Trophoblast cell (in vitro differentiated cells and primary cell): ENCODE measurements at regions not wholly inside any gene's neighbourhood (a gene's known extent, or its start where the extent isn't known, plus 50 kb on each side); places are given as distances from the start of the nearest gene placed in this dataset.

Experiments
- DNase-seq, 2 donors: peaks; one replicate each; pipeline ENCODE4 v3.0.0-alpha.2; 2016
- H2AFZ ChIP-seq: 2 replicates; pipeline ENCODE4 v1.6.1; 2013; ENCODE audit warnings: low read length, moderate library complexity, mild to moderate bottlenecking; ENCODE audit not compliant: insufficient read depth, poor library complexity
- H2AK5ac ChIP-seq: 2 replicates; pipeline ENCODE4 v1.6.1; 2013; ENCODE audit warnings: mild to moderate bottlenecking, low read length
- H2BK120ac ChIP-seq: 2 replicates; pipeline ENCODE4 v1.6.1; 2013; ENCODE audit warnings: low read length, mild to moderate bottlenecking, moderate library complexity; ENCODE audit not compliant: insufficient read depth, poor library complexity
- H2BK12ac ChIP-seq: 2 replicates; pipeline ENCODE4 v1.6.1; 2013; ENCODE audit warnings: mild to moderate bottlenecking, low read length, moderate library complexity
- H2BK5ac ChIP-seq: 2 replicates; pipeline ENCODE4 v1.6.1; 2013; ENCODE audit warnings: low read length, low read depth, moderate library complexity, mild to moderate bottlenecking; ENCODE audit not compliant: poor library complexity
- H3K14ac ChIP-seq: 2 replicates; pipeline ENCODE4 v1.6.1; 2013; ENCODE audit warnings: mild to moderate bottlenecking, low read length
- H3K18ac ChIP-seq: 2 replicates; pipeline ENCODE4 v1.6.1; 2013; ENCODE audit warnings: mild to moderate bottlenecking, low read length
- H3K23ac ChIP-seq: 2 replicates; pipeline ENCODE4 v1.6.1; 2013; ENCODE audit warnings: low read length
- H3K27ac ChIP-seq: 2 replicates; pipeline ENCODE4 v1.5.1; 2013; ENCODE audit warnings: low read depth, mild to moderate bottlenecking, inconsistent platforms, low read length, moderate library complexity
- H3K27me3 ChIP-seq: 2 replicates; pipeline ENCODE4 v1.6.1; 2013; ENCODE audit warnings: inconsistent platforms, mild to moderate bottlenecking, low read length, moderate library complexity; ENCODE audit not compliant: insufficient read depth
- H3K36me3 ChIP-seq, 2 experiments: 1 replicate in 1 of 2; 2 replicates in 1 of 2; pipeline ENCODE4 v1.6.1; 2013; ENCODE audit warnings: low read length in 2 of 2, mild to moderate bottlenecking in 2 of 2, moderate library complexity in 1 of 2; ENCODE audit not compliant: insufficient read depth in 2 of 2, control insufficient read depth in 1 of 2
- H3K4ac ChIP-seq: 2 replicates; pipeline ENCODE4 v1.6.1; 2013; ENCODE audit warnings: low read depth, mild to moderate bottlenecking, low read length, moderate library complexity
- H3K4me1 ChIP-seq, 2 experiments: 1 replicate in 1 of 2; 2 replicates in 1 of 2; pipeline ENCODE4 v1.6.1; 2013; ENCODE audit warnings: low read length in 2 of 2, mild to moderate bottlenecking in 2 of 2, moderate library complexity in 1 of 2; ENCODE audit not compliant: insufficient read depth in 2 of 2, control insufficient read depth in 1 of 2
- H3K4me2 ChIP-seq: 2 replicates; pipeline ENCODE4 v1.6.1; 2013; ENCODE audit warnings: inconsistent platforms, mild to moderate bottlenecking, low read length, moderate library complexity
- H3K4me3 ChIP-seq: 2 replicates; pipeline ENCODE4 v1.5.1; 2013; ENCODE audit warnings: mild to moderate bottlenecking, low read depth, low read length, inconsistent platforms
- H3K79me1 ChIP-seq: one replicate; pipeline ENCODE4 v1.6.1; 2013; ENCODE audit warnings: low read length
- H3K79me2 ChIP-seq: 2 replicates; pipeline ENCODE4 v1.6.1; 2013; ENCODE audit warnings: low read length, mild to moderate bottlenecking; ENCODE audit not compliant: control insufficient read depth, insufficient read depth, poor library complexity
- H3K9ac ChIP-seq: 2 replicates; pipeline ENCODE4 v1.6.1; 2013; ENCODE audit warnings: mild to moderate bottlenecking, low read length
- H3K9me3 ChIP-seq: 2 replicates; pipeline ENCODE4 v1.6.1; 2013; ENCODE audit warnings: low read depth, mild to moderate bottlenecking, control low read depth, inconsistent platforms, low read length; ENCODE audit not compliant: insufficient read depth
- H4K12ac ChIP-seq: 2 replicates; pipeline ENCODE4 v1.6.1; 2013; ENCODE audit warnings: low read depth, mild to moderate bottlenecking, low read length, moderate library complexity
- H4K8ac ChIP-seq: 2 replicates; pipeline ENCODE4 v1.6.1; 2013; ENCODE audit warnings: low read depth, mild to moderate bottlenecking, low read length, moderate library complexity
- H4K91ac ChIP-seq: one replicate; pipeline ENCODE4 v1.6.1; 2013; ENCODE audit warnings: low read depth, mild to moderate bottlenecking, low read length, moderate library complexity
- WGBS: extraction: QIAGEN DNeasy Blood & Tissue Kit; methylation state at CpG from one replicate; pipeline ENCODE4 v1.1.7; 2013; ENCODE audit warnings: missing lambda C conversion rate; ENCODE audit not compliant: insufficient read length, insufficient coverage; ENCODE audit errors: extremely low coverage; 5-methylcytosine and 5-hydroxymethylcytosine counted together

DNA sequence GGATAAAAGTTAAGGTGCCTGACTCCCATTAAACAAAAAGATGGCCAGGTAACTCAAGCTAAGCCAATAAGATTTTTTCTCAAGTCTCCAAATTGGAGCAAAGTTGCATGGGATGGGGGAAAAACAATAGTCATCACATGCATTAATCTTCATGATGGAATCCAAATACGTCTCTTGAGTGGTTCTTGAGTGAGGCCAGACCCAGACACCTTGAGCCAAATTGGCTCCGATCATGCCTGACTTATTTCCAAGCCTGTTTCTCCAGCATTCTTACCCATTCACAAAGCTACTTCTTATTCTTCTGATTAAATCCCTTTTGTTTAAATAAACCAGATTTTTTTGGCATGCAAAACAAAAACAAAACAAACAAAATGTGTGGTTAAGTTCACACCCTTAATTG lies 420.3 kb upstream of the NRSN1 start:
- Histone ChIP-seq H4K91ac (no peak overlapping the region), H3K4me2 (no peak overlapping the region), H3K4ac (no peak overlapping the region), H2AFZ (no peak overlapping the region), H4K12ac (no peak overlapping the region), H3K79me1 (no peaks in the 10 kb centered on the region), H3K23ac (no peak overlapping the region), H2BK5ac (no peak overlapping the region), H3K36me3 (no peaks in the 10 kb centered on the region), H2BK120ac (no peak overlapping the region), H3K4me3 (no peak overlapping the region), H3K27me3 (no peaks in the 10 kb centered on the region), H3K27ac (no peak overlapping the region), H4K8ac (no peak overlapping the region), H3K4me1 (no peaks in the 10 kb centered on the region), H3K18ac (no peak overlapping the region), H3K9ac (no peak overlapping the region), H3K14ac (no peak overlapping the region), H3K79me2 (no peaks in the 10 kb centered on the region), H2BK12ac (no peak overlapping the region), H2AK5ac (no peak overlapping the region), H3K9me3 (no peaks in the 10 kb centered on the region)
- no CpG with 5 or more reads among the region's 2 CpGs for WGBS
- no peak for DNase-seq

- Histone ChIP-seq H3K4ac (no peak overlapping the region), H3K27me3 (no peaks in the 10 kb centered on the region), H3K9me3 (no peaks in the 10 kb centered on the region), H3K23ac (no peak overlapping the region), H3K79me1 (no peaks in the 10 kb centered on the region), H4K12ac (no peak overlapping the region), H2AFZ (no peak overlapping the region), H3K14ac (no peak overlapping the region), H3K4me1 (no peaks in the 10 kb centered on the region), H3K27ac (no peak overlapping the region), H2BK12ac (no peak overlapping the region), H4K91ac (no peak overlapping the region), H2BK5ac (no peak overlapping the region), H3K18ac (no peak overlapping the region), H3K4me2 (no peak overlapping the region), H2AK5ac (no peak overlapping the region), H4K8ac (no peak overlapping the region), H3K9ac (no peak overlapping the region), H2BK120ac (no peak overlapping the region), H3K4me3 (no peak overlapping the region), H3K79me2 (no peaks in the 10 kb centered on the region), H3K36me3 (no peaks in the 10 kb centered on the region)
- no peak for DNase-seq
- WGBS, result no CpG with 5 or more reads among the region's 3 CpGs
Observed at GRCh38 chr6:23712756-23713155, 413.3 kb upstream of the NRSN1 start.

- H3K4me2 ChIP-seq, result no peak overlapping the region
- no peak overlapping the region for H2AFZ ChIP-seq
- H3K14ac ChIP-seq, result no peak overlapping the region
- H2BK12ac ChIP-seq, result no peak overlapping the region
- H3K79me2 ChIP-seq, result no peaks in the 10 kb centered on the region
- H4K12ac ChIP-seq, result no peak overlapping the region
- no peak overlapping the region for H3K18ac ChIP-seq
- no peak for DNase-seq
- no CpG with 5 or more reads among the region's 1 CpG for WGBS
- H3K27ac ChIP-seq, result no peak overlapping the region
- H4K8ac ChIP-seq, result no peak overlapping the region
- no peak overlapping the region for H2BK5ac ChIP-seq
- H2BK120ac ChIP-seq, result no peak overlapping the region
- no peak overlapping the region for H3K4ac ChIP-seq
- no peaks in the 10 kb centered on the region for H3K9me3 ChIP-seq
- no peak overlapping the region for H4K91ac ChIP-seq
- H3K27me3 ChIP-seq, result no peaks in the 10 kb centered on the region
- H3K23ac ChIP-seq, result no peak overlapping the region
- H3K9ac ChIP-seq, result no peak overlapping the region
- H3K4me3 ChIP-seq, result no peak overlapping the region
- H3K36me3 ChIP-seq, result no peaks in the 10 kb centered on the region
- no peaks in the 10 kb centered on the region for H3K4me1 ChIP-seq
- H2AK5ac ChIP-seq, result no peak overlapping the region
- H3K79me1 ChIP-seq, result no peaks in the 10 kb centered on the region
Observed at GRCh38 chr6:23713211-23713610, 412.8 kb upstream of the NRSN1 start.

GRCh38 chr6:23728707-23729106 lies 397.3 kb upstream of the NRSN1 start:
- H3K79me1 ChIP-seq, result no peaks in the 10 kb centered on the region
- no peak overlapping the region for H3K18ac ChIP-seq
- H4K91ac ChIP-seq, result no peak overlapping the region
- no peak overlapping the region for H3K27ac ChIP-seq
- no peak overlapping the region for H3K23ac ChIP-seq
- no peak overlapping the region for H3K4me2 ChIP-seq
- H2BK5ac ChIP-seq, result no peak overlapping the region
- peak; percentile 24 to 46 for DNase-seq
- no peak overlapping the region for H3K9ac ChIP-seq
- H3K27me3 ChIP-seq, result no peaks in the 10 kb centered on the region
- H2BK12ac ChIP-seq, result no peak overlapping the region
- H3K4ac ChIP-seq, result no peak overlapping the region
- no peak overlapping the region for H4K12ac ChIP-seq
- no peak overlapping the region for H3K14ac ChIP-seq
- WGBS, result no CpG with 5 or more reads among the region's 2 CpGs
- no peak overlapping the region for H2AK5ac ChIP-seq
- no peak overlapping the region for H2BK120ac ChIP-seq
- no peaks in the 10 kb centered on the region for H3K4me1 ChIP-seq
- no peak overlapping the region for H3K4me3 ChIP-seq
- H4K8ac ChIP-seq, result no peak overlapping the region
- no peak overlapping the region for H2AFZ ChIP-seq
- no peaks in the 10 kb centered on the region for H3K9me3 ChIP-seq
- H3K36me3 ChIP-seq, result no peaks in the 10 kb centered on the region
- H3K79me2 ChIP-seq, result no peaks in the 10 kb centered on the region
